ENCODE measurements at regions not wholly inside any gene's neighbourhood (a gene's known extent, or its start where the extent isn't known, plus 50 kb on each side); places are given as distances from the start of the nearest gene placed in this dataset.

GRCh38 chr14:86613126-86613525, 1083.2 kb downstream of the FLRT2 start (continued):
- TF ChIP-seq ZNF462 (CRISPR knock-in tag; IDR thresholded peaks at IDR 0.05) (no peak), ZNF114 (CRISPR knock-in tag; IDR thresholded peaks at IDR 0.05) (no peak)

DNA sequence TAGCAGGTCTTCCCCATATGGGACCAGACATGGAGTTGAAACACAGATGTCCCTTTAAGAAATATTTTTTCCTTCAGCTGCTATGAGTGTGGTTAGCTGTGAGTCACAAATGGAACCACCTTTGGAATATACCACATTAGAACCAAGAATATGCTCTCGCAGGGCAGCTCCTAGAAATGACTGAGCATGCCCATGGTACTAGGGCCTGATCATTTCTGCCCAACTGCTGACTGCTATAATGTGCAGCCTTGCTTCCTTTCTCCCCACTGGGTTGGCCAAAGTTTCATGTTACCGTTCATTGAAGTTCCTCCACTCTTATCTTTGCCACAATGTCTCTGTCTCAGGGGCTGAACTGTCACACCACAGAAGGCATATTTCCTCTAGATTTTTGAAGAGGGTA, 1074.6 kb downstream of the FLRT2 start:
- no peaks in the 10 kb centered on the region for H3K79me2 ChIP-seq (replicated peaks; ENCODE audit: insufficient read depth)
- H3F3A ChIP-seq (replicated peaks; ENCODE audit: low read depth): no peaks in the 10 kb centered on the region
- no peak overlapping the region for H3K4me3 ChIP-seq
- Mint-ChIP-seq H3K36me3 (ENCODE audit: low read depth) (no peaks in the 10 kb centered on the region), H3K27ac (no peak overlapping the region), H3K9me3 (no peaks in the 10 kb centered on the region), H3K27me3 (ENCODE audit: insufficient read depth, low read depth, poor library complexity) (no peaks in the 10 kb centered on the region), H3K4me3 (no peak overlapping the region), H3K4me1 (no peaks in the 10 kb centered on the region)
- no peaks in the 10 kb centered on the region for H3K27me3 ChIP-seq (ENCODE audit: insufficient read depth)
- DNase-seq (ENCODE audit: low spot score) (no peak), ATAC-seq (no peak)
- no peaks in the 10 kb centered on the region for H3K9me2 ChIP-seq (ENCODE audit: insufficient read depth)
- H4K20me1 ChIP-seq (replicated peaks; ENCODE audit: insufficient read depth): no peaks in the 10 kb centered on the region
- H3K4me1 ChIP-seq (ENCODE audit: insufficient read depth): no peaks in the 10 kb centered on the region
- H2AFZ ChIP-seq: no peak overlapping the region
- H3K36me3 ChIP-seq (ENCODE audit: insufficient read depth): no peaks in the 10 kb centered on the region
- no peak overlapping the region for H3K27ac ChIP-seq (ENCODE audit: low read depth)
- no peak overlapping the region for H3K4me2 ChIP-seq
- TF ChIP-seq ZNF462 (CRISPR knock-in tag; IDR thresholded peaks at IDR 0.05) (no peak), REST (IDR thresholded peaks at IDR 0.05; ENCODE audit: unreplicated experiment) (no peak), CREB1 (CRISPR knock-in tag; IDR thresholded peaks at IDR 0.05; ENCODE audit: low read depth) (no peak), EZH2phosphoT487 (IDR thresholded peaks at IDR 0.05; ENCODE audit: unreplicated experiment) (no peak), ZNF114 (CRISPR knock-in tag; IDR thresholded peaks at IDR 0.05) (no peak)

Data from GM23338 (cell line).